SJSA1 (cell line): ENCODE measurements at regions not wholly inside any gene's neighbourhood (a gene's known extent, or its start where the extent isn't known, plus 50 kb on each side); places are given as distances from the start of the nearest gene placed in this dataset.

ENCODE experiments used
- DNase-seq, 2 experiments: peaks; one replicate each; pipeline ENCODE4 v3.0.0-alpha.2; 2015 to 2020; ENCODE audit warnings: low spot score in 2 of 2, low read depth in 1 of 2
- H3K27ac ChIP-seq: fragments of 250-450 bp; sonication (Bioruptor Pico); 2 replicates; pipeline ENCODE4 v1.5.1; 2020; ENCODE audit warnings: mild to moderate bottlenecking, moderate library complexity
- H3K27me3 ChIP-seq: fragments of 250-450 bp; sonication (Bioruptor Pico); replicated peaks from 2 replicates; pipeline ENCODE4 v1.5.1; 2020; ENCODE audit warnings: mild to moderate bottlenecking, moderate library complexity
- H3K36me3 ChIP-seq: fragments of 250-450 bp; sonication (Bioruptor Pico); 2 replicates; pipeline ENCODE4 v1.5.1; 2020; ENCODE audit warnings: mild to moderate bottlenecking
- H3K4me1 ChIP-seq: fragments of 250-450 bp; sonication (Bioruptor Pico); replicated peaks from 2 replicates; pipeline ENCODE4 v1.6.1; 2021; ENCODE audit warnings: mild to moderate bottlenecking
- H3K4me3 ChIP-seq: fragments of 250-450 bp; sonication (Bioruptor Pico); 2 replicates; pipeline ENCODE4 v1.5.1; 2020; ENCODE audit warnings: mild to moderate bottlenecking
- H3K9me3 ChIP-seq: fragments of 250-450 bp; sonication (Bioruptor Pico); replicated peaks from 2 replicates; pipeline ENCODE4 v1.5.1; 2020; ENCODE audit warnings: mild to moderate bottlenecking

DNA sequence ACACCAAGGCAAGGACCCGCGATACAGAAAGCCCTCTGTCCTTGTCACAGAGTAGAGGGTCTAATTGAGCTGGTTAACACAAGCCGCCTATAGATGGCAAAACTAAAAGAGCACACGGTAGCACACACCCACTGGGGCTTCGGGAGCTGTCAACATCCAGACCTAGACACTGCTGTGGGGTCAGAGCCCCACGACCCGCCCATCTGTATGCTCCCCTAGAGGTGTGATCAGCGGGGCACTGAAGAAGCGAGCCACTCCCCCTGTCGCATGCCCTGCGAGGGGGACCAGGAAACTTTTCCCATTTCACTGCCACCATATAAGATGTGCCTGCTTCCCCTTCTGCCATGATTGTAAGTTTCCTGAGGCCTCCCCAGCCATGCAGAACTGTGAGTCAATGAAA is 1255.8 kb upstream of the CDH8 start:
- H3K4me1 ChIP-seq, result no peaks in the 10 kb centered on the region
- H3K36me3 ChIP-seq, result no peaks in the 10 kb centered on the region
- no peaks in the 10 kb centered on the region for H3K9me3 ChIP-seq
- DNase-seq, result no peak
- no peaks in the 10 kb centered on the region for H3K27me3 ChIP-seq
- no peak overlapping the region for H3K4me3 ChIP-seq
- no peak overlapping the region for H3K27ac ChIP-seq

DNA sequence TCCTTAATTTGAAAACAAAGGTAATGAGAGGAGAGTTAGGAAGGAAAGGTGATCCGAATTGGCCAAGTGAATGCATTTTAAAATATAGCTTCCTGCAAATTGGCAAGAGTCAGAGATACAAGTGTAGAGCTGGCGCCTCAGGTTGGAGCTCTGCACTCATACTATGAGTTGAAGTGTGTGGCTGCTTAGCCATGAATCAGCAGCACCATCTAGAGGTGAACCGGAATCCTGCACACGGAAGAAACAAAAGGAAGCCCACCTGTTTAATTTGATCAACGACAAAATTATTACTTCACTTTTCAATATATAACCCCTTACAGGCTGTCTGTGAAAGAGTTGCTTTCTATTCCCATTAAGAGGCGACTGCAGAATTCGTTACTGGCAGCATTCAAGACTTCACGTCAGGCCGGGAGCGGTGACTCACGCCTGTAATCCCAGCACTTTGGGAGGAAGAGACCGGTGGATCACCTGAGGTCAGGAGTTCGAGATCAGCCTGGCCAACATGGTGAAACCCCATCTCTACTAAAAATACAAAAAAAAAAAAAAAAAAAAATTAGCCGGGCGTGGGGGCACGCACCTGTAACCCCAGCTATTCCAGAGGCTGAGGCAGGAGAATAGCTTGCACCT is 1253.7 kb upstream of the CDH8 start:
- peak in 1 of 2 experiments; percentile 1 for DNase-seq
- Histone ChIP-seq H3K27me3 (no peaks in the 10 kb centered on the region), H3K4me1 (no peaks in the 10 kb centered on the region), H3K9me3 (no peaks in the 10 kb centered on the region), H3K27ac (no peak overlapping the region), H3K4me3 (no peak overlapping the region), H3K36me3 (no peaks in the 10 kb centered on the region)

DNA sequence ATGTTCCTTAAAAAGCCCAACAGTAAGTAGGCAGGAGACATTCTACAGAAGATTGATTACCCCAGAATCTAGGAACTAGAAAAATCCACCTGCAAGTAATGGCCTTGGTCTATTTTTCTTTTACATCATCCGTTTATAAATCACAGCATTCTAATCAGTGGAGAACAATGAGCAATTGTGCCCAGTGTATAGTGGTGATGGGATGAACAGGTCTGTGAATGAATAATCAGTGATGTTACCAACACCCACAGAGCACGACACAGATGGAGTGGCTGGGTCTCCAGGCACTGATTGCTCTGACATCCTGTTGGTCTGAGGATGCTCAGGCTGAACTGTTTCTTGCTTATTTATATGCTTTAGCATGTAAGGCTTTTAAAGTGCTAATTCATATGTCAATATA is 1251.2 kb upstream of the CDH8 start:
- Histone ChIP-seq H3K27ac (no peak overlapping the region), H3K9me3 (no peaks in the 10 kb centered on the region), H3K27me3 (no peaks in the 10 kb centered on the region), H3K4me1 (no peaks in the 10 kb centered on the region), H3K4me3 (no peak overlapping the region), H3K36me3 (no peaks in the 10 kb centered on the region)
- no peak for DNase-seq

DNA sequence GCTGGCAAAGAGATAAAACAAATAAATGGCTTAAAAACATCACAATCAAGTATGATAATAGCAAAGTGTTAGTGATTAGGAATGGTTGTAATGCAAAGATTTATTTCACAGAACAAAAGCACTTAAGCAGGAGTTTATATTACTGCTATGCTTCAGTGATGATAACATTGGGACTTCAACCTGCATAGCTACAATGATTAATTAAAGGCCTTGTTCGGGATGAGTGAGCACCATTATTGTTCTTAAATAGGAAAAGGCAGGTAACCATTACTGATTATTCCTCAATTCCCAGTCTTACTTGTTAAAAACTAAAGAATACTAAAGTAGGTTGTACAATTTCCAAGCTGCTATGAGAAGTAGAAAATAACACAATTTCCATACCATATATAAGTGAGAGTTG is 1247.5 kb upstream of the CDH8 start:
- DNase-seq, result no peak
- H3K4me3 ChIP-seq, result no peak overlapping the region
- H3K27me3 ChIP-seq, result no peaks in the 10 kb centered on the region
- no peaks in the 10 kb centered on the region for H3K4me1 ChIP-seq
- no peaks in the 10 kb centered on the region for H3K9me3 ChIP-seq
- H3K36me3 ChIP-seq, result no peaks in the 10 kb centered on the region
- H3K27ac ChIP-seq, result no peak overlapping the region

GRCh38 chr16:63244631-63245030 is 1208.4 kb upstream of the CDH8 start:
- H3K27me3 ChIP-seq, result no peaks in the 10 kb centered on the region
- DNase-seq, result no peak
- no peaks in the 10 kb centered on the region for H3K4me1 ChIP-seq
- no peak overlapping the region for H3K27ac ChIP-seq
- 0 out of 2 replicates have a peak, but pooled peaks cover 2% of the 10 kb centered on the region for H3K9me3 ChIP-seq
- H3K36me3 ChIP-seq, result no peaks in the 10 kb centered on the region
- no peak overlapping the region for H3K4me3 ChIP-seq

DNA sequence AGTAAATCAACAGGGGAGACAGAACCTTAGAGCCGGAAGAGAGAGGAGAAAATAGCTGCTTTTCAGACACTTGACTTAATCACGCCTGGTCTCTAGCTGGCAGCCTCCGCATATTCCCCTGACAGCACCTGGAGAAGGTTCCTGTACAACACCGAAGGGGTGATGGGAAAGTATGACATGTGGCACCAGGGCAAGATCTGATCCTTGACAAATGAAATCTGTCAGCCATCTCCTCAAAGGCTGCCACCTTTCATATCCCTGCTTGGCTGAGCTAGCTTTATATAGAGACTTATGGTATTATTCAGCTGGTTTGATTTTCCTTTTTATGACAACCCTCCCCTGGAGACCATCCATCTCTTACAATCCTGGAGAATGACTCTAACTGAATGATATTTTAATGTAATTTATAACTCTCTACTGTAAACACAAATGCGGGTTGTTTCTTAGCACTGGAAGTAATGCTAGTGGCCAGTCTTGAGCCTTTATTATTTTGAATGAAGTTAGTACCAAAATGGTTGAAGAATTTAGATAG is 1205.3 kb upstream of the CDH8 start:
- H3K9me3 ChIP-seq, result 0 out of 2 replicates have a peak, but pooled peaks cover 2% of the 10 kb centered on the region
- no peaks in the 10 kb centered on the region for H3K4me1 ChIP-seq
- no peak overlapping the region for H3K4me3 ChIP-seq
- no peak overlapping the region for H3K27ac ChIP-seq
- no peak for DNase-seq
- no peaks in the 10 kb centered on the region for H3K36me3 ChIP-seq
- H3K27me3 ChIP-seq, result no peaks in the 10 kb centered on the region

DNA sequence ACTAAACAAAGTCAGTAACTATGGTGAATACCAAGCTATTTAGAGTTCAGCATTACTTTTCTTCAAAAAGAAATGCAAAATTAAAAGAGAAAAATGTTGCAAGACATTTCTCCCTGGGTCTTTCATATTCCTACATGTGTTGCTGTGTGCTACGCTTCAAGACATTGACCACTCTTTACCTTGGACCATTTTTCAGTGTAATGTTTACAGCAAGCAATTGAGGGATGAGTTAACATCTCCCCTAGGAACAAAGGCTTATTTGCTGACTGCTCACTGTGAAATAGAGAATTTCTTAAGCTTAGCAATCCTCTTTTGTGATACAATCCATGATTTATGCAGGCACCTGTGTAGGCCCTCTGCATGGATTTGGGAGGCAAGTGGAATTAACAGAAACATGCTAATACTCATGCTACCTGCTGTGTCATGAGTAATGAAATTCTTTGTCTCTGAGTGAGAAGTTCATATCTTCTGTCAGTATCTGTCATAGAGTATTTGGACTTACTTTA is 1202.9 kb upstream of the CDH8 start:
- Histone ChIP-seq H3K36me3 (no peaks in the 10 kb centered on the region), H3K9me3 (no peaks in the 10 kb centered on the region), H3K4me1 (no peaks in the 10 kb centered on the region), H3K27me3 (no peaks in the 10 kb centered on the region), H3K4me3 (no peak overlapping the region), H3K27ac (no peak overlapping the region)
- no peak for DNase-seq

- Histone ChIP-seq H3K9me3 (no peaks in the 10 kb centered on the region; the same call in 1 of the 2 replicates), H3K4me3 (no peak overlapping the region), H3K27ac (no peak overlapping the region), H3K27me3 (no peaks in the 10 kb centered on the region), H3K4me1 (no peaks in the 10 kb centered on the region), H3K36me3 (no peaks in the 10 kb centered on the region)
- DNase-seq, result no peak
Observed at GRCh38 chr16:63230421-63231040, 1194.3 kb upstream of the CDH8 start.

GRCh38 chr16:63228259-63228658 is 1192.0 kb upstream of the CDH8 start:
- H3K4me1 ChIP-seq, result no peaks in the 10 kb centered on the region
- H3K4me3 ChIP-seq, result no peak overlapping the region
- no peaks in the 10 kb centered on the region; the same call in 1 of the 2 replicates for H3K9me3 ChIP-seq
- no peak for DNase-seq
- H3K36me3 ChIP-seq, result no peaks in the 10 kb centered on the region
- H3K27me3 ChIP-seq, result no peaks in the 10 kb centered on the region
- no peak overlapping the region for H3K27ac ChIP-seq

GRCh38 chr16:63223851-63224250 is 1187.6 kb upstream of the CDH8 start:
- DNase-seq, result no peak
- H3K27ac ChIP-seq, result no peak overlapping the region
- no peaks in the 10 kb centered on the region for H3K9me3 ChIP-seq
- no peaks in the 10 kb centered on the region for H3K27me3 ChIP-seq
- H3K4me3 ChIP-seq, result no peak overlapping the region
- no peaks in the 10 kb centered on the region for H3K4me1 ChIP-seq
- H3K36me3 ChIP-seq, result no peaks in the 10 kb centered on the region

- no peaks in the 10 kb centered on the region for H3K36me3 ChIP-seq
- H3K4me3 ChIP-seq, result no peak overlapping the region
- no peak overlapping the region for H3K27ac ChIP-seq
- no peaks in the 10 kb centered on the region for H3K4me1 ChIP-seq
- H3K9me3 ChIP-seq, result no peaks in the 10 kb centered on the region
- DNase-seq, result no peak
- no peaks in the 10 kb centered on the region for H3K27me3 ChIP-seq
Observed at GRCh38 chr16:63216696-63217423, 1180.6 kb upstream of the CDH8 start.

DNA sequence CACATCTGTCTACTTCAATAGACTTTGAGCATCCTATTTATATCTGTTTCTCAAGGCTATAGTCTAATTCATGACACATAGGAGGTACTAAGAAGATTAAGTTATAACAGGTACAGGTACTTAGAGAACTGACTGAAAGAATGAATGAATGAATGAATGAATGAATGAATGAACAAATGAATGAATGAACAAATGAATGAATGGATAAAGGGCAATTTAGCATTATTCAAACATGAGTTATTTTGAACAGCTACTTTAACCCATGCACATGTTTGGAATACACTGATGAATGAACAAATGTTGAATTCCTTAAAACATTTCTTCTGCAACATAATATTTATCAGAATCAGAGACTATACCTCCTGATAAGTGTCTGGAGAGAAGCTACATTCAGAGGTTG is 1165.6 kb upstream of the CDH8 start:
- DNase-seq, result no peak
- H3K9me3 ChIP-seq, result no peaks in the 10 kb centered on the region
- no peaks in the 10 kb centered on the region for H3K27me3 ChIP-seq
- H3K4me1 ChIP-seq, result no peaks in the 10 kb centered on the region
- no peak overlapping the region for H3K4me3 ChIP-seq
- no peaks in the 10 kb centered on the region for H3K36me3 ChIP-seq
- H3K27ac ChIP-seq, result no peak overlapping the region

DNA sequence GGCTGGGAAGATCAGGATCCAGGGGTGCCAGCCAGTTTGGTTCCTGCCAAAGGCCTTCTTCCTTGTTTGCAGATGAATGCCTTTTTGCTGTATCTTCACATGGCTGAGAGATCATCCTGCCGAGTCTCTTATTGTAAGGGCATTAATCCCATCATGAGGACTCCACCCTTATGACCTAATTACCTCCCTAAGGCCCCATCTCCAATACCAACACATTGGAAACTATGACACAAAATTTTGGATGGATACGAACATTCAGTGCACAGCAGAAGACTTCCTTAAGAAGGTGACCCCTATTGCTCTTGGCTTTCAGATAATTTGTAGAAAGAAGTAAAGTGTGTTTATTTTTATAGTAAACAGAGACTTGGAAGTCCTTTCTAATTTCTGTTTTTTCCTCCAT is 1164.7 kb upstream of the CDH8 start:
- H3K27ac ChIP-seq, result no peak overlapping the region
- no peak for DNase-seq
- H3K36me3 ChIP-seq, result no peaks in the 10 kb centered on the region
- H3K9me3 ChIP-seq, result no peaks in the 10 kb centered on the region
- no peaks in the 10 kb centered on the region for H3K4me1 ChIP-seq
- H3K27me3 ChIP-seq, result no peaks in the 10 kb centered on the region
- H3K4me3 ChIP-seq, result no peak overlapping the region

- DNase-seq, result no peak
- H3K4me3 ChIP-seq, result no peak overlapping the region
- H3K4me1 ChIP-seq, result no peaks in the 10 kb centered on the region
- no peaks in the 10 kb centered on the region for H3K9me3 ChIP-seq
- no peaks in the 10 kb centered on the region for H3K36me3 ChIP-seq
- no peaks in the 10 kb centered on the region for H3K27me3 ChIP-seq
- H3K27ac ChIP-seq, result no peak overlapping the region
Observed at GRCh38 chr16:63195336-63195735, 1159.1 kb upstream of the CDH8 start.
